Tibial nerve (tissue), 4 donors: ENCODE measurements at regions not wholly inside any gene's neighbourhood (a gene's known extent, or its start where the extent isn't known, plus 50 kb on each side); places are given as distances from the start of the nearest gene placed in this dataset.
"Not testable (repeated sequence)": the region's sequence is repeated elsewhere in the genome, so short reads cannot be mapped to it uniquely, and the experiment has no call there.

Source experiments
- DNase-seq, 2 donors: peaks; one replicate each; pipeline ENCODE4 v3.0.0-alpha.2; 2019; ENCODE audit warnings: low spot score in 2 of 2
- H3K27ac ChIP-seq, 4 donors: fragments of 200-600 bp; sonication (generic) in 3 of 4; one replicate each; pipeline ENCODE4 v1.5.1; 2017 to 2019; ENCODE audit warnings: mild to moderate bottlenecking in 1 of 4
- H3K27me3 ChIP-seq, 2 donors: fragments of 200-600 bp; sonication (generic) in 1 of 2; one replicate each; pipeline versions ENCODE4 v1.5.1 to v1.6.0; 2017 to 2019
- H3K36me3 ChIP-seq, 3 donors: fragments of 200-600 bp; sonication (generic); one replicate each; pipeline ENCODE4 v1.5.1; 2018 to 2019
- H3K4me1 ChIP-seq, 4 donors: fragments of 200-600 bp; sonication (generic) in 3 of 4; one replicate each; pipeline ENCODE4 v1.5.1; 2017 to 2019
- H3K4me3 ChIP-seq, 4 donors: fragments of 200-600 bp; sonication (generic) in 3 of 4; one replicate each; pipeline ENCODE4 v1.5.1; 2017 to 2019; ENCODE audit warnings: mild to moderate bottlenecking in 1 of 4, moderate library complexity in 1 of 4
- H3K9me3 ChIP-seq, 4 donors: fragments of 200-600 bp; sonication (generic) in 3 of 4; one replicate each; pipeline ENCODE4 v1.5.1; 2017 to 2019
- EP300 ChIP-seq, 2 donors: sonication (generic); formaldehyde crosslinking; IDR thresholded peaks; one replicate each; pipeline ENCODE4 v1.6.1; 2017; ENCODE audit warnings: antibody characterized with exemption in 2 of 2, mild to moderate bottlenecking in 1 of 2
- POLR2A ChIP-seq, 2 donors: fragments of 450-650 bp; IDR thresholded peaks; one replicate each; pipeline ENCODE4 v1.6.1; 2017; ENCODE audit warnings: antibody characterized with exemption in 2 of 2, mild to moderate bottlenecking in 2 of 2, moderate library complexity in 2 of 2
- WGBS, 2 donors: methylation state at CpG; one replicate each; pipeline ENCODE4 v1.1.5; 2018; 5-methylcytosine and 5-hydroxymethylcytosine counted together
- TF ChIP-seq, protein P1 (sequence below), 5 experiments: fragments of 200-600 bp in 3 of 5; fragments of 450-650 bp in 2 of 5; sonication (generic) in 3 of 5; IDR thresholded peaks; one replicate each; pipeline ENCODE4 v1.5.1; 2016 to 2019; ENCODE audit warnings: antibody characterized with exemption in 5 of 5, mild to moderate bottlenecking in 3 of 5, moderate library complexity in 2 of 5

DNA sequence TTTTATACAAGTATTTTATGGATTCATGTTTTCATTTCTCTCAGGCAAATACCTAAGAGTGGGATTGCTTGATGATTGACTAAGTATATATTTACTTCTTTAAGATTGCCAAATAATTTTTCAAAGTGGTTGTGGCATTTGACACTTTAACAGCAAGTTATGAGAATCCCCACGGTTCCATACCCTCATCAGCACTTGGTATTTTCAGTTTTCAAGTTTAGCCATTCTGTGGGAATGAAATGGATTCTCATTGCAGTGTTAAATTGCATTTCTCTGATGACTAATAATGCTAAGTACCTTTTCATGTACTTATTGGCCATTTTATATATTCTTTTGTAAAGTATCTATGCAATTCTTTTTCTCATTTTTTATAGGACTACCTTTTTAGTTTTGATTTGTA lies 301.5 kb upstream of the DIO3 start:
- WGBS, 2 donors: 85 to 91% methylated on average over 1 of the region's 1 CpG
- Histone ChIP-seq H3K27ac (no peak overlapping the region), H3K4me3 (no peak overlapping the region), H3K36me3 (no peaks in the 10 kb centered on the region), H3K9me3 (peaks cover 0 to 11% (median 0%) of the 10 kb centered on the region in 4 donors), H3K4me1 (peaks cover 0 to 3% (median 0%) of the 10 kb centered on the region in 4 donors), H3K27me3 (no peaks in the 10 kb centered on the region)
- no peak for TF ChIP-seq EP300 (IDR thresholded peaks at IDR 0.05)
- TF ChIP-seq, protein P1, sequence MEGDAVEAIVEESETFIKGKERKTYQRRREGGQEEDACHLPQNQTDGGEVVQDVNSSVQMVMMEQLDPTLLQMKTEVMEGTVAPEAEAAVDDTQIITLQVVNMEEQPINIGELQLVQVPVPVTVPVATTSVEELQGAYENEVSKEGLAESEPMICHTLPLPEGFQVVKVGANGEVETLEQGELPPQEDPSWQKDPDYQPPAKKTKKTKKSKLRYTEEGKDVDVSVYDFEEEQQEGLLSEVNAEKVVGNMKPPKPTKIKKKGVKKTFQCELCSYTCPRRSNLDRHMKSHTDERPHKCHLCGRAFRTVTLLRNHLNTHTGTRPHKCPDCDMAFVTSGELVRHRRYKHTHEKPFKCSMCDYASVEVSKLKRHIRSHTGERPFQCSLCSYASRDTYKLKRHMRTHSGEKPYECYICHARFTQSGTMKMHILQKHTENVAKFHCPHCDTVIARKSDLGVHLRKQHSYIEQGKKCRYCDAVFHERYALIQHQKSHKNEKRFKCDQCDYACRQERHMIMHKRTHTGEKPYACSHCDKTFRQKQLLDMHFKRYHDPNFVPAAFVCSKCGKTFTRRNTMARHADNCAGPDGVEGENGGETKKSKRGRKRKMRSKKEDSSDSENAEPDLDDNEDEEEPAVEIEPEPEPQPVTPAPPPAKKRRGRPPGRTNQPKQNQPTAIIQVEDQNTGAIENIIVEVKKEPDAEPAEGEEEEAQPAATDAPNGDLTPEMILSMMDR (IDR thresholded peaks at IDR 0.05): no peak
- no peak for TF ChIP-seq POLR2A (IDR thresholded peaks at IDR 0.05)
- no peak for DNase-seq

GRCh38 chr14:101266441-101266840 lies 294.9 kb upstream of the DIO3 start:
- not testable (repeated sequence) for H3K36me3 ChIP-seq, H3K4me3 ChIP-seq, H3K27ac ChIP-seq, DNase-seq, H3K27me3 ChIP-seq, H3K4me1 ChIP-seq
- H3K9me3 ChIP-seq: peaks cover 0 to 11% (median 0%) of the 10 kb centered on the region in 4 donors
- 94 to 95% methylated on average over 19 of the region's 20 CpGs for WGBS, 2 donors

DNA sequence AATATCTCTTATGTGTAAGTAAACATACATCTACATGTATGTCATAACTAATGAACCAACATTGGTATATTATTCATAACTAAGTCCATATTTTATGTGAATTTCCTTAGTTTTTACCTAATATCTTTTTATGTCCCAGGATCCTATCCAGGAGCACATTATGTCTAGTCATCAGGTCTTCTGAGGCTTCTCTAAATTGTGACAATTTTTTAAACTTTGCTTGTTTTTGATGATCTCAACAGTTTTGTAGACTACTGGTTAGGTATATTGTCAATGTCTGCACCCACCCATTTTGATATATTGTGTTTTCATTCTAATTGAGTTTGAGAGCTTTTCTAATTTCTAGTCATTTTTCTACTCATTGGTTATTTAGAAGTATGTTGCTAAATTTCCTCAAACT lies 288.2 kb upstream of the DIO3 start:
- no peaks in the 10 kb centered on the region for H3K9me3 ChIP-seq
- no peak for DNase-seq
- H3K4me1 ChIP-seq: no peaks in the 10 kb centered on the region
- no peak overlapping the region for H3K27ac ChIP-seq
- H3K36me3 ChIP-seq: no peaks in the 10 kb centered on the region
- TF ChIP-seq, protein P1 (IDR thresholded peaks at IDR 0.05): no peak
- TF ChIP-seq POLR2A (IDR thresholded peaks at IDR 0.05) (no peak), EP300 (IDR thresholded peaks at IDR 0.05) (no peak)
- H3K4me3 ChIP-seq: no peak overlapping the region
- H3K27me3 ChIP-seq: no peaks in the 10 kb centered on the region

DNA sequence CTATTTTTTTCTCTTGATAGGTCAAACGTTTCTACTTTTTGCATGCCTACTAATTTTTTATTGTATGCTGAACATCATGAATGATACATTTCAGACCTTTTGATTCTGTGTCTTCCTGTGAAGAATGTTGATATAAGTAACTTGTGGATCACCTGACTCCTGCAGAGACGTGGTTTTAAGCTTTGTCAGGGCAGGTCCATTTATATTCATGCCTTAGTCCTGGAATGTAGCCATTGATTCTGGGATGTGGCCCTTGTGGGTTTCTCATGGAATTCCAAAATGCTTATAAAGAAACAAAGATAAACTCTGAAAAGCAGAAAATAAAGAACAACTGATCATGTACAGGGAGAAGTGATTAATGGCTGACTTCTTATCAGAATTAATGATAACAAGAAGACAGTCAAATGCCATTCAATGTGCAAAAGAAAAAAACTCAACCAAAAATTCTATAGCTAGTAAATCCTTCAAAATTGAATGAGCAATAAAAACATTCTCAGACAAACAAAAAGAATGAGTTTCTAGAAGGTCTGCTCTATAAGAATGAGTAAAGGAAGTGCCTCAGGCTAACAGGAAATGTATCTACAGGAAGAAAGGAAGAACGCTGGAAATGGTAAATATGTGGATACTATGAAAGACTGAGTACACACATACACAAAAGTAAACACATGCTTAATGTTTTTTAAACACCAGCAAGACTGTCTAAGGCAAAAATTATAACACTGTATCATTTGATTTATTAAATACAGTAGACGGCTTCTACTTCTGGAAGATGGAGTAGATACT lies 284.8 kb upstream of the DIO3 start:
- Histone ChIP-seq H3K4me3 (no peak overlapping the region), H3K4me1 (no peaks in the 10 kb centered on the region), H3K27ac (no peak overlapping the region), H3K27me3 (no peaks in the 10 kb centered on the region), H3K36me3 (no peaks in the 10 kb centered on the region), H3K9me3 (peaks cover 0 to 12% (median 0%) of the 10 kb centered on the region in 4 donors)
- no peak for DNase-seq
- TF ChIP-seq EP300 (IDR thresholded peaks at IDR 0.05): no peak
- TF ChIP-seq, protein P1 (IDR thresholded peaks at IDR 0.05): no peak
- TF ChIP-seq POLR2A (IDR thresholded peaks at IDR 0.05): no peak
- WGBS, 2 donors: 41 to 46% methylated on average over 4 of the region's 4 CpGs

- H3K27me3 ChIP-seq: no peaks in the 10 kb centered on the region
- 82 to 87% methylated on average over 3 of the region's 3 CpGs for WGBS, 2 donors
- no peak for DNase-seq
- no peak for TF ChIP-seq POLR2A (IDR thresholded peaks at IDR 0.05)
- TF ChIP-seq, protein P1 (IDR thresholded peaks at IDR 0.05): no peak
- no peak for TF ChIP-seq EP300 (IDR thresholded peaks at IDR 0.05)
- no peak overlapping the region for H3K4me3 ChIP-seq
- H3K4me1 ChIP-seq: no peaks in the 10 kb centered on the region
- peaks cover 0 to 12% (median 0%) of the 10 kb centered on the region in 4 donors for H3K9me3 ChIP-seq
- no peaks in the 10 kb centered on the region for H3K36me3 ChIP-seq
- no peak overlapping the region for H3K27ac ChIP-seq
Observed at GRCh38 chr14:101282418-101282817, 278.9 kb upstream of the DIO3 start.
